CD4-positive, alpha-beta T cell (primary cell): ENCODE measurements at regions not wholly inside any gene's neighbourhood (a gene's known extent, or its start where the extent isn't known, plus 50 kb on each side); places are given as distances from the start of the nearest gene placed in this dataset.

Source experiments
- ATAC-seq: fragments of 200-7000 bp; cut with Tn5 transposase; one replicate; pipeline ENCODE4 v1.10.0; 2022; ENCODE audit warnings: mild to moderate bottlenecking; ENCODE audit not compliant: poor library complexity
- CTCF ChIA-PET: fragments of 350-600 bp; sonication (Branson Sonifier 250); formaldehyde crosslinking; loops from one replicate; lab custom pipeline; 2021; ENCODE audit warnings: antibody characterized with exemption, inconsistent platforms; lab: Charles Lee
- POLR2A ChIA-PET: fragments of 350-600 bp; sonication (Branson Sonifier 250); formaldehyde crosslinking; loops from one replicate; lab custom pipeline; 2021; ENCODE audit warnings: antibody characterized with exemption, inconsistent platforms; lab: Charles Lee
- DNase-seq, 14 experiments: peaks; one replicate each; pipeline ENCODE4 v3.0.0-alpha.2; 2013 to 2020; ENCODE audit warnings: mixed read lengths in 2 of 14
- H3K27ac ChIP-seq, 2 donors: one replicate each; pipeline versions ENCODE4 v1.5.1 to v1.7.0; 2013; ENCODE audit warnings: low read length in 2 of 2, low read depth in 1 of 2, mild to moderate bottlenecking in 1 of 2
- H3K27me3 ChIP-seq, 2 experiments: 1 replicate in 1 of 2; 2 replicates in 1 of 2; pipeline versions ENCODE4 v1.6.1 to v1.7.0; 2013; ENCODE audit warnings: low read length in 2 of 2, control low read depth in 1 of 2, mild to moderate bottlenecking in 1 of 2, moderate library complexity in 1 of 2; ENCODE audit not compliant: insufficient read depth in 2 of 2, control insufficient read depth in 1 of 2
- H3K36me3 ChIP-seq: one replicate; pipeline ENCODE4 v1.6.1; 2013; ENCODE audit warnings: low read length, control low read depth; ENCODE audit not compliant: insufficient read depth
- H3K4me1 ChIP-seq: one replicate; pipeline ENCODE4 v1.6.1; 2013; ENCODE audit warnings: low read length, control low read depth; ENCODE audit not compliant: insufficient read depth
- H3K4me3 ChIP-seq: one replicate; pipeline ENCODE4 v1.5.1; 2013; ENCODE audit warnings: mild to moderate bottlenecking, low read length, moderate library complexity
- H3K9me3 ChIP-seq, 2 experiments: 1 replicate in 1 of 2; 2 replicates in 1 of 2; pipeline versions ENCODE4 v1.6.1 to v1.7.0; 2013; ENCODE audit warnings: low read length in 2 of 2, mild to moderate bottlenecking in 2 of 2, control low read depth in 1 of 2, moderate library complexity in 1 of 2; ENCODE audit not compliant: control insufficient read depth in 1 of 2, insufficient read depth in 1 of 2
- H3K27ac Mint-ChIP-seq: one replicate; pipeline ENCODE4 v1.8.0; 2020; ENCODE audit warnings: mixed read lengths
- H3K27me3 Mint-ChIP-seq: one replicate; pipeline ENCODE4 v1.8.0; 2021; ENCODE audit warnings: mixed read lengths
- H3K36me3 Mint-ChIP-seq: one replicate; pipeline ENCODE4 v1.8.0; 2021; ENCODE audit warnings: low read depth, mixed read lengths
- H3K4me1 Mint-ChIP-seq: one replicate; pipeline ENCODE4 v1.8.0; 2021; ENCODE audit warnings: low read depth, mixed read lengths
- H3K4me3 Mint-ChIP-seq: one replicate; pipeline ENCODE4 v1.8.0; 2020; ENCODE audit warnings: mild to moderate bottlenecking, mixed read lengths
- H3K9me3 Mint-ChIP-seq: one replicate; pipeline ENCODE4 v1.8.0; 2020; ENCODE audit warnings: mixed read lengths
- CTCF ChIP-seq: fragments of 200-600 bp; IDR thresholded peaks from one replicate; pipeline ENCODE4 v1.8.0; 2022; ENCODE audit warnings: antibody characterized with exemption, mild to moderate bottlenecking
- intact Hi-C, 2 experiments: fragments of 100-400 bp; cut with DNase I in 1 of 2; cut with micrococcal nuclease in 1 of 2; formaldehyde crosslinking; loops; one replicate each; pipeline versions ENCODE4 v1.15.1 to v1.9.0; 2023 to 2025; cut with DNase I, micrococcal nuclease

GRCh38 chr15:85947936-85948335 is 131.7 kb upstream of the AGBL1 start:
- H3K9me3 ChIP-seq: no peaks in the 10 kb centered on the region
- TF ChIP-seq CTCF: no peak
- ATAC-seq (no peak), DNase-seq (no peak)
- Mint-ChIP-seq H3K27me3 (peaks cover 9% of the 10 kb centered on the region), H3K4me3 (no peak overlapping the region), H3K9me3 (no peaks in the 10 kb centered on the region), H3K36me3 (no peaks in the 10 kb centered on the region), H3K27ac (no peak overlapping the region), H3K4me1 (no peaks in the 10 kb centered on the region)
- POLR2A ChIA-PET: no interaction called here
- H3K4me1 ChIP-seq: no peaks in the 10 kb centered on the region
- no peaks in the 10 kb centered on the region for H3K36me3 ChIP-seq
- H3K27me3 ChIP-seq: no peaks in the 10 kb centered on the region
- intact Hi-C loops: no loop called here
- CTCF ChIA-PET: no interaction called here
- H3K27ac ChIP-seq: no peak overlapping the region
- no peak overlapping the region for H3K4me3 ChIP-seq

- Mint-ChIP-seq H3K27me3 (peaks cover 10% of the 10 kb centered on the region), H3K4me3 (no peak overlapping the region), H3K36me3 (no peaks in the 10 kb centered on the region), H3K27ac (no peak overlapping the region), H3K9me3 (no peaks in the 10 kb centered on the region), H3K4me1 (no peaks in the 10 kb centered on the region)
- ChIA-PET POLR2A (no interaction called here), CTCF (no interaction called here)
- Histone ChIP-seq H3K4me3 (no peak overlapping the region), H3K27ac (no peak overlapping the region), H3K36me3 (no peaks in the 10 kb centered on the region), H3K27me3 (no peaks in the 10 kb centered on the region), H3K9me3 (no peaks in the 10 kb centered on the region), H3K4me1 (no peaks in the 10 kb centered on the region)
- intact Hi-C loops: no loop called here
- ATAC-seq: no peak
- TF ChIP-seq CTCF: no peak
- DNase-seq: no peak
Measured at GRCh38 chr15:85950101-85950500, 129.6 kb upstream of the AGBL1 start.

- Mint-ChIP-seq H3K36me3 (no peaks in the 10 kb centered on the region), H3K27ac (no peak overlapping the region), H3K9me3 (no peaks in the 10 kb centered on the region), H3K4me1 (no peaks in the 10 kb centered on the region), H3K27me3 (peaks cover 10% of the 10 kb centered on the region), H3K4me3 (no peak overlapping the region)
- no peaks in the 10 kb centered on the region for H3K27me3 ChIP-seq
- no peaks in the 10 kb centered on the region for H3K9me3 ChIP-seq
- ChIA-PET CTCF (no interaction called here), POLR2A (no interaction called here)
- no peak for DNase-seq
- ATAC-seq: no peak
- intact Hi-C loops: no loop called here
- TF ChIP-seq CTCF: no peak
- no peak overlapping the region for H3K27ac ChIP-seq
- H3K4me3 ChIP-seq: no peak overlapping the region
- H3K36me3 ChIP-seq: no peaks in the 10 kb centered on the region
- H3K4me1 ChIP-seq: no peaks in the 10 kb centered on the region
Measured at GRCh38 chr15:85954586-85954985, 125.1 kb upstream of the AGBL1 start.
